NCI-H1092 treated with DMSO at 0.1 percent for 48 hours (cell line): ENCODE measurements at regions not wholly inside any gene's neighbourhood (a gene's known extent, or its start where the extent isn't known, plus 50 kb on each side); places are given as distances from the start of the nearest gene placed in this dataset.

Experiments used
- DNase-seq: peaks from one replicate; lab custom pipeline; 2025; lab: John Stamatoyannopoulos, UW

- no peak for DNase-seq
These were observed 73.1 kb downstream of the IRF8 start for GRCh38 chr16:85971902-85972638.

GRCh38 chr16:85974428-85975375 is 75.7 kb downstream of the IRF8 start:
- no peak for DNase-seq

- no peak for DNase-seq
These were observed 76.6 kb downstream of the IRF8 start for GRCh38 chr16:85975451-85975981.

GRCh38 chr16:85978291-85978775 is 79.4 kb downstream of the IRF8 start:
- DNase-seq: no peak

GRCh38 chr16:85978976-85979375 is 80.0 kb downstream of the IRF8 start:
- no peak for DNase-seq

GRCh38 chr16:85979605-85980004 is 80.6 kb downstream of the IRF8 start:
- DNase-seq: no peak

GRCh38 chr16:85980686-85981085 is 81.7 kb downstream of the IRF8 start:
- DNase-seq: no peak

GRCh38 chr16:85981826-85982562 is 83.0 kb downstream of the IRF8 start:
- DNase-seq: no peak

GRCh38 chr16:85982563-85982939 is 83.6 kb downstream of the IRF8 start:
- no peak for DNase-seq

GRCh38 chr16:85983064-85983463 is 84.1 kb downstream of the IRF8 start:
- DNase-seq: no peak

- DNase-seq: no peak
These were observed 84.8 kb downstream of the IRF8 start for GRCh38 chr16:85983606-85984230.

GRCh38 chr16:85984231-85984880 is 85.4 kb downstream of the IRF8 start:
- DNase-seq: no peak

GRCh38 chr16:85984947-85985451 is 86.0 kb downstream of the IRF8 start:
- no peak for DNase-seq

- DNase-seq: no peak
These were observed 88.2 kb downstream of the IRF8 start for GRCh38 chr16:85986931-85987749.

GRCh38 chr16:85987750-85988078 is 88.8 kb downstream of the IRF8 start:
- no peak for DNase-seq

- no peak for DNase-seq
These were observed 89.3 kb downstream of the IRF8 start for GRCh38 chr16:85988306-85988705.

GRCh38 chr16:85988723-85989313 is 89.9 kb downstream of the IRF8 start:
- DNase-seq: no peak

GRCh38 chr16:85989376-85989775 is 90.4 kb downstream of the IRF8 start:
- no peak for DNase-seq

GRCh38 chr16:85989863-85990643 is 91.1 kb downstream of the IRF8 start:
- no peak for DNase-seq
